ENCODE measurements at regions not wholly inside any gene's neighbourhood (a gene's known extent, or its start where the extent isn't known, plus 50 kb on each side); places are given as distances from the start of the nearest gene placed in this dataset.
"Not testable (repeated sequence)": the region's sequence is repeated elsewhere in the genome, so short reads cannot be mapped to it uniquely, and the experiment has no call there.

DNA sequence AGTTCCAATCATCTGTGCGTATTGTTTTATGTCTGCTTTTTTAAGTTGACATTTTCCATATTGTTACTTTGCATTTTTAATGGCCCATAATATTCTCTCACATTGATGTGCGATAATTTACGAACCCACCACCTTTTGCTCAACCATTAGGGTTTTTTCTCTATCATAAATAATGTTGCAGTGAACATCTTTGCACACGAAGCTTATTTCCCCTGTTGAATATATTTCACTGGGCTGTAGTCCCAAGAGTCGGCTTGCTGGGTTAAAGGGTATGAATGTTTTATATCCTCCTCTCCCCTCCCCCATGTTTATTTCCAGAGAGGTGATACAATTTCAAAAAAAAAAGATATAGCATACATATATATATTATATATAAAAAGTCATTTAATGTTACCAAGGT is 272.7 kb upstream of the RGMA start:
- DNase-seq (ENCODE audit: low spot score): no peak

DNA sequence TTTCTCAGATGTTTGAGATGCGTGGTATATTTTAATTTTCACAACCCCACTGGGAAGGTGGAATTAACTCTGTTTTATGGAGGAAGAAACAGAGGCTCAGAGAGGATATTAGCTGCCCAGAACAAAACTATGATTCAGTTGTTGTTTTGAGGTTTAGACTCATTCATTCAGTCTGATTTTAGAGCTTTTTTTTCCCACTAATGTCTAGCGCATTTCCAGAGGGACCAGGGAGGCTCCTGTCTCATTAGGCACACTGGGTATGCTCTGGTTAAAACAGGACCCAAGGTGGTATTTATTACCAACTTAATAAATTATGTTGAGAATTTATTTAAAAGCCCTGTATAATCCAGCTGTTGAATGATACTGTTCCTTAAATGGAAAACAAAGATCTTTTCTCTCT is 272.0 kb upstream of the RGMA start:
- no peak for DNase-seq (ENCODE audit: low spot score)

- no peak for DNase-seq (ENCODE audit: low spot score)
Observed at GRCh38 chr15:93360318-93360717, 271.3 kb upstream of the RGMA start.

- DNase-seq (ENCODE audit: low spot score): no peak
Observed at GRCh38 chr15:93359425-93360131, 270.6 kb upstream of the RGMA start.

- DNase-seq (ENCODE audit: low spot score): no peak
Observed at GRCh38 chr15:93359060-93359408, 270.0 kb upstream of the RGMA start.

DNA sequence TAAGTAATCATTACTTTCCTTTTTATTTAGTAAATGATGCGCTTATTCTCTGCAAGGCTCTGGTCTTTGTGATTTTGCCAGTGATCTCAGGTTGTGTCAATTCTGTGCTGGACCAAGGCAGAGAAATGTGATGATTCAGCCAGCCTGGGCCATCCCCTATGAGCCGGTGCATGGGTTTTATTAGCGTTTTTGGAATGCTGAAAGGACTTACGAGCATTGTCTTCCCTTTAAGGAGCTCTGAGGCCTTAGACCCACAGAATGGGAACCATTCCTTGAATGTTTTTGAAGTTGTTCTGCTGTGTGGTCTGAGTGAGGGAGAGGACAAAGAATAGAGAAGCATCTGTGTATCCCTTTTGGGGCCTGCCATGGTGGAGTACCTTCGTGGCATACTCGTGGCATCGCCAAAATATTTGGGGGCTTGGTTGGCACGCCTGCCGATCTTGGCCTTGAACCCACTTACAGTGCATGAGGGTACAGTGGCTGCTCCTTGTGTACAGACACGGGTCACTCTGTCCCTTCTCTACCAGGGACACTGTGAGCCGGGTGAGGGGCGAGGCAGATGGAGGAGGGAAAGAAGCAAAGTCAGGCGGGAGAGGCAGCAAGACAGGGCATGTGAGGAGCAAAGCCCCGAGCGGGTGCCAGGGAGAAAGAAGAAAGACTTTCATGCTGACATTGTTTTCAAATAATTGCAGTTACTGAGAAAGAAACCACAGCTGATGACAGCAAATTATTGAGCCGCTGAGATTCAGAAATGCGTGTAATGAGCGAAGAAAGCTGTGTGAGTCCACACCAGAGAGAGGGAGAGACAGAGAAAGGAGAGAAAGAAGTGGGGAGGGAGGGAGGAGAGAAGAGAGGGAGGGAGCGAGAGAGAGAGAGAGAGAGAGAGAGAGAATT is 269.4 kb upstream of the RGMA start:
- no peak for DNase-seq (ENCODE audit: low spot score)

GRCh38 chr15:93348711-93349545 is 259.9 kb upstream of the RGMA start:
- no peak for DNase-seq (ENCODE audit: low spot score)

DNA sequence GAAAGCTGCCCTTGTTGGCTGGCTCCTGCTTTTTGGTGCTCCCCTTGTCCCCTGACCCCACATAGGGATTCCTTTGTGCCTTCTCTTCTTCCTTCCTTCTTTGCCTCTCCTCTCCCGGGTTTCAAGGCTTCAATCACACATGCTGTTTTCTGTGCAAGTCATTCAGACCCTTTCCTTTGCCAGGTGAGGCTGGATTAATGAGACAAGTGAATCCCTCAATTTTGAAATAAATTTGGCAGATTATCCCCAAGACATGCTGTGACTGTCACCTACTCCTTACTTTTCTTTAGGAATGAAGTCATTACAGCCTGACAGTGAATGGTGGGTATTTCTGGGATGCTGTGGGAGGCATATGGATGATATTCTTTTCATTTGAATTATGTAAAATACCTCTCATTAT is 259.0 kb upstream of the RGMA start:
- DNase-seq (ENCODE audit: low spot score): no peak

- no peak for DNase-seq (ENCODE audit: low spot score)
Observed at GRCh38 chr15:93345981-93346380, 257.0 kb upstream of the RGMA start.

GRCh38 chr15:93343402-93343801 is 254.4 kb upstream of the RGMA start:
- not testable (repeated sequence) for DNase-seq (ENCODE audit: low spot score)

GRCh38 chr15:93341164-93341563 is 252.2 kb upstream of the RGMA start:
- DNase-seq (ENCODE audit: low spot score): no peak

GRCh38 chr15:93340406-93340805 is 251.4 kb upstream of the RGMA start:
- DNase-seq (ENCODE audit: low spot score): no peak

- no peak for DNase-seq (ENCODE audit: low spot score)
Observed at GRCh38 chr15:93333796-93334195, 244.8 kb upstream of the RGMA start.

DNA sequence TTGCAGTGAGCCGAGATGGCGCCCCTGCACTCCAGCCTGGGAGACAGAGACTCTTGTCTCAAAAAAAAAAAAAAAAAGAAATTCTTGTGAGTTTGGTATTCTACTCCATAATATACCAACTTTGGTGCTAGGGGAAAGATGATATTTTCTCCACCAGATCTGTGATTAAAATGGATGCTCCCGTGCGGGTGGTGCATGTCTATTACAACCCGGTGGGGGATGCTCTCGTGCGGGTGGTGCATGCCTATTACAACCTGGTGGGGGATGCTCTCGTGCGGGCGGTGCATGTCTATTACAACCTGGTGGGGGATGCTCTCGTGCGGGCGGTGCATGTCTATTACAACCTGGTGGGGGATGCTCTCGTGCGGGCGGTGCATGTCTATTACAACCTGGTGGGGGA is 244.1 kb upstream of the RGMA start:
- not testable (repeated sequence) for DNase-seq (ENCODE audit: low spot score)

GRCh38 chr15:93332168-93332553 is 243.2 kb upstream of the RGMA start:
- no peak for DNase-seq (ENCODE audit: low spot score)

DNA sequence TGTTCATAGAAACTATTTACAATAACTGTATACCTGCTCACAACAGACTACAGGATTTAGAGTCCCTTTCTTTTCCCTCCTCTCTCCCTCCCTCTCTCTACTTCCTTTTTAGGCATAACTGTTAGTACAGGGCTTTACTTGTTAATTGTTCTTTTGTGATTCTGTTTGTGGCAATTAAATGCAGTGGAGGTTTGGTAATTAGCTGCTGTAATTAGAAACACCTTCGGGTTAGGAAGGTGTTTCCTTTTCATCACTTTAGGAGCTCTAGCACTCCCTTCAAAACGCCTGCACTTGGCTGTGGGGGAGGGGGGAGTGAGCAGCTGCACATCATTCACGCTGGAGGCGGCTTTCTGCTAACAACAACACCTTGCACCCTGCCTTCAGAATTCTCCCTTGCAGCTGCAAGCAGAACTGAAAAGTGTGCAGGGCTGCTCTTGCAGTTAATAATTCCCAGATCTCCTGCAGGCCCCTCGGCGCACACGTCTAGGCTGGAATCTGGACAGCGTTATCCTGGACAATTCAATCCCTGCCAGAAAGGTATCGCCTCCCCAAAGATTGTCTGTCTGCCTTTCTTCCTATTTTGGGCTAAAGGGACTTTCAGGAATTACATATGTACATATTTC is 242.6 kb upstream of the RGMA start:
- DNase-seq (ENCODE audit: low spot score): no peak

- no peak for DNase-seq (ENCODE audit: low spot score)
Observed at GRCh38 chr15:93330912-93331544, 242.0 kb upstream of the RGMA start.

GRCh38 chr15:93327364-93327763 is 238.4 kb upstream of the RGMA start:
- no peak for DNase-seq (ENCODE audit: low spot score)

DNA sequence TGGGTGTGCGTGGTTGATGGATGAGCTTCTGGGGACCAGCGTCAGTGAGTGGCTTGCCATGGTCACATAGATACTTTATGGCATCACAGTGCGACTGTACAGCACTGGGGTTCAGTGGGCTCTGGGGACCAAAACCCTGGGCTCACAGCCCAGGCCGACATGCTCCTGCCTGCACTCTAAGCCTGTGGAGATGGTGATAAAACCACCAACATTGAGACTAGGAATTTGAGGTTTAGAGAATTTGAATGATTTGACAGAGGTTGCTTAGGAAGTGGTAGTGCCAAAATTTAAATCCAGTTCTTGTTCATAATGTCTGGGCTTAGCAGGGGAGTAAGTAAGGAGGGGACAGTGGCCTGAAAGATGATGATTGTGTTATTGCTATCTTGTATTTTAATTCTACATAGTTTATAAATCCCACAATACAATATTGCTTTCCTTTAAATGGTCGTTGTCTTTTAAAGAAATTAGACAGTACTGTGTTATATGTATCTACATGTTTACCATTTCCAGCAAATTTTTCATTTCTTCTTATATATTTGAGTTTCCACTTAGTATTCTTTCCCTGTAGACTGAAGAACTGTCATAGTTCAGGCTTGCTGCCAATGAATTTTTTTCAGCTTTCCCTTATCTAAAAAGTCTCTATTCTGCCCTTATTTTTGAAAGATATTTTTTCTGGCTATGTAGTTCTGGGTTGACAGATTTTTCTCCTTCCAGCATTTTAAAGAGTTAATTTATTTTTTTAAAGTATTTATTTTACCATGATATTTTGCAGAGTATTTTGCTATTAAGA is 235.4 kb upstream of the RGMA start:
- no peak for DNase-seq (ENCODE audit: low spot score)

- peak; percentile 70 for DNase-seq (ENCODE audit: low spot score)
Observed at GRCh38 chr15:93321881-93322282, 232.9 kb upstream of the RGMA start.
